ENCODE measurements at regions not wholly inside any gene's neighbourhood (a gene's known extent, or its start where the extent isn't known, plus 50 kb on each side); places are given as distances from the start of the nearest gene placed in this dataset.

- Histone ChIP-seq H3K9ac (ENCODE audit: low read depth, low read length) (no peak overlapping the region), H3K27ac (ENCODE audit: low read length) (no peak overlapping the region), H3K36me3 (ENCODE audit: insufficient read depth, low read depth, low read length) (no peaks in the 10 kb centered on the region), H3K4me3 (ENCODE audit: low read length) (no peak overlapping the region), H3K4me1 (ENCODE audit: insufficient read depth, low read length) (no peaks in the 10 kb centered on the region), H3K9me3 (ENCODE audit: insufficient read depth, low read depth, low read length) (no peaks in the 10 kb centered on the region), H3K27me3 (ENCODE audit: insufficient read depth, low read length) (no peaks in the 10 kb centered on the region)
Observed at GRCh38 chr2:125167152-125167551, 1142.1 kb downstream of the CNTNAP5 start.

GRCh38 chr2:125167820-125168219 is 1142.7 kb downstream of the CNTNAP5 start:
- H3K9ac ChIP-seq (ENCODE audit: low read depth, low read length), result no peak overlapping the region
- H3K27ac ChIP-seq (ENCODE audit: low read length), result no peak overlapping the region
- no peaks in the 10 kb centered on the region for H3K36me3 ChIP-seq (ENCODE audit: insufficient read depth, low read depth, low read length)

GRCh38 chr2:125168442-125168841 is 1143.4 kb downstream of the CNTNAP5 start:
- no peak overlapping the region for H3K9ac ChIP-seq (ENCODE audit: low read depth, low read length)
- no peak overlapping the region for H3K27ac ChIP-seq (ENCODE audit: low read length)
- H3K4me1 ChIP-seq (ENCODE audit: insufficient read depth, low read length), result no peaks in the 10 kb centered on the region
- no peaks in the 10 kb centered on the region for H3K36me3 ChIP-seq (ENCODE audit: insufficient read depth, low read depth, low read length)
- no peaks in the 10 kb centered on the region for H3K9me3 ChIP-seq (ENCODE audit: insufficient read depth, low read depth, low read length)
- H3K27me3 ChIP-seq (ENCODE audit: insufficient read depth, low read length), result no peaks in the 10 kb centered on the region
- H3K4me3 ChIP-seq (ENCODE audit: low read length), result no peak overlapping the region

More at GRCh38 chr2:125167820-125168219, 1142.7 kb downstream of the CNTNAP5 start:
- Histone ChIP-seq H3K9me3 (ENCODE audit: insufficient read depth, low read depth, low read length) (no peaks in the 10 kb centered on the region), H3K4me3 (ENCODE audit: low read length) (no peak overlapping the region), H3K27me3 (ENCODE audit: insufficient read depth, low read length) (no peaks in the 10 kb centered on the region), H3K4me1 (ENCODE audit: insufficient read depth, low read length) (no peaks in the 10 kb centered on the region)

- no peak overlapping the region for H3K4me3 ChIP-seq (ENCODE audit: low read length)
- no peaks in the 10 kb centered on the region for H3K36me3 ChIP-seq (ENCODE audit: insufficient read depth, low read depth, low read length)
- no peak overlapping the region for H3K9ac ChIP-seq (ENCODE audit: low read depth, low read length)
- H3K9me3 ChIP-seq (ENCODE audit: insufficient read depth, low read depth, low read length), result no peaks in the 10 kb centered on the region; the same call in 1 of the 2 replicates
- no peak overlapping the region for H3K27ac ChIP-seq (ENCODE audit: low read length)
- no peaks in the 10 kb centered on the region for H3K4me1 ChIP-seq (ENCODE audit: insufficient read depth, low read length)
- no peaks in the 10 kb centered on the region for H3K27me3 ChIP-seq (ENCODE audit: insufficient read depth, low read length)
Observed at GRCh38 chr2:125169022-125169763, 1144.1 kb downstream of the CNTNAP5 start.

- Histone ChIP-seq H3K4me3 (ENCODE audit: low read length) (no peak overlapping the region), H3K9ac (ENCODE audit: low read depth, low read length) (no peak overlapping the region), H3K36me3 (ENCODE audit: insufficient read depth, low read depth, low read length) (no peaks in the 10 kb centered on the region), H3K27me3 (ENCODE audit: insufficient read depth, low read length) (no peaks in the 10 kb centered on the region), H3K27ac (ENCODE audit: low read length) (no peak overlapping the region), H3K9me3 (ENCODE audit: insufficient read depth, low read depth, low read length) (no peaks in the 10 kb centered on the region; the same call in 1 of the 2 replicates), H3K4me1 (ENCODE audit: insufficient read depth, low read length) (no peaks in the 10 kb centered on the region; the same call in 1 of the 2 replicates)
Observed at GRCh38 chr2:125169764-125170146, 1144.7 kb downstream of the CNTNAP5 start.

GRCh38 chr2:125172181-125172580 is 1147.1 kb downstream of the CNTNAP5 start:
- no peaks in the 10 kb centered on the region; the same call in 1 of the 2 replicates for H3K9me3 ChIP-seq (ENCODE audit: insufficient read depth, low read depth, low read length)
- H3K9ac ChIP-seq (ENCODE audit: low read depth, low read length), result no peak overlapping the region
- no peaks in the 10 kb centered on the region; the same call in 1 of the 2 replicates for H3K4me1 ChIP-seq (ENCODE audit: insufficient read depth, low read length)
- no peaks in the 10 kb centered on the region for H3K27me3 ChIP-seq (ENCODE audit: insufficient read depth, low read length)
- H3K4me3 ChIP-seq (ENCODE audit: low read length), result no peak overlapping the region
- no peak overlapping the region for H3K27ac ChIP-seq (ENCODE audit: low read length)
- H3K36me3 ChIP-seq (ENCODE audit: insufficient read depth, low read depth, low read length), result no peaks in the 10 kb centered on the region

- Histone ChIP-seq H3K4me3 (ENCODE audit: low read length) (no peak overlapping the region), H3K27me3 (ENCODE audit: insufficient read depth, low read length) (no peaks in the 10 kb centered on the region), H3K27ac (ENCODE audit: low read length) (no peak overlapping the region), H3K9ac (ENCODE audit: low read depth, low read length) (no peak overlapping the region), H3K4me1 (ENCODE audit: insufficient read depth, low read length) (peaks cover 2% of the 10 kb centered on the region; the same call in 1 of the 2 replicates), H3K36me3 (ENCODE audit: insufficient read depth, low read depth, low read length) (no peaks in the 10 kb centered on the region), H3K9me3 (ENCODE audit: insufficient read depth, low read depth, low read length) (no peaks in the 10 kb centered on the region; the same call in 1 of the 2 replicates)
Observed at GRCh38 chr2:125175415-125175814, 1150.3 kb downstream of the CNTNAP5 start.

GRCh38 chr2:125185691-125186270 is 1160.7 kb downstream of the CNTNAP5 start:
- H3K9me3 ChIP-seq (ENCODE audit: insufficient read depth, low read depth, low read length), result no peaks in the 10 kb centered on the region
- no peaks in the 10 kb centered on the region for H3K27me3 ChIP-seq (ENCODE audit: insufficient read depth, low read length)
- no peak overlapping the region for H3K4me3 ChIP-seq (ENCODE audit: low read length)
- no peaks in the 10 kb centered on the region for H3K4me1 ChIP-seq (ENCODE audit: insufficient read depth, low read length)
- no peak overlapping the region for H3K27ac ChIP-seq (ENCODE audit: low read length)
- no peaks in the 10 kb centered on the region for H3K36me3 ChIP-seq (ENCODE audit: insufficient read depth, low read depth, low read length)
- H3K9ac ChIP-seq (ENCODE audit: low read depth, low read length), result no peak overlapping the region

GRCh38 chr2:125207431-125207830 is 1182.3 kb downstream of the CNTNAP5 start:
- H3K4me1 ChIP-seq (ENCODE audit: insufficient read depth, low read length), result peaks cover 9% of the 10 kb centered on the region
- H3K9ac ChIP-seq (ENCODE audit: low read depth, low read length), result no peak overlapping the region
- H3K36me3 ChIP-seq (ENCODE audit: insufficient read depth, low read depth, low read length), result no peaks in the 10 kb centered on the region
- no peaks in the 10 kb centered on the region for H3K27me3 ChIP-seq (ENCODE audit: insufficient read depth, low read length)
- no peaks in the 10 kb centered on the region for H3K9me3 ChIP-seq (ENCODE audit: insufficient read depth, low read depth, low read length)
- no peak overlapping the region for H3K27ac ChIP-seq (ENCODE audit: low read length)
- no peak overlapping the region for H3K4me3 ChIP-seq (ENCODE audit: low read length)

- no peak overlapping the region for H3K9ac ChIP-seq (ENCODE audit: low read depth, low read length)
- no peak overlapping the region for H3K4me3 ChIP-seq (ENCODE audit: low read length)
- H3K27me3 ChIP-seq (ENCODE audit: insufficient read depth, low read length), result no peaks in the 10 kb centered on the region
- H3K36me3 ChIP-seq (ENCODE audit: insufficient read depth, low read depth, low read length), result no peaks in the 10 kb centered on the region
- H3K9me3 ChIP-seq (ENCODE audit: insufficient read depth, low read depth, low read length), result no peaks in the 10 kb centered on the region
- no peaks in the 10 kb centered on the region for H3K4me1 ChIP-seq (ENCODE audit: insufficient read depth, low read length)
- no peak overlapping the region for H3K27ac ChIP-seq (ENCODE audit: low read length)
Observed at GRCh38 chr2:125216321-125216720, 1191.2 kb downstream of the CNTNAP5 start.

- H3K4me1 ChIP-seq (ENCODE audit: insufficient read depth, low read length), result no peaks in the 10 kb centered on the region
- no peak overlapping the region for H3K27ac ChIP-seq (ENCODE audit: low read length)
- H3K27me3 ChIP-seq (ENCODE audit: insufficient read depth, low read length), result no peaks in the 10 kb centered on the region
- H3K36me3 ChIP-seq (ENCODE audit: insufficient read depth, low read depth, low read length), result no peaks in the 10 kb centered on the region
- no peak overlapping the region for H3K9ac ChIP-seq (ENCODE audit: low read depth, low read length)
- no peak overlapping the region for H3K4me3 ChIP-seq (ENCODE audit: low read length)
- H3K9me3 ChIP-seq (ENCODE audit: insufficient read depth, low read depth, low read length), result peaks cover 9% of the 10 kb centered on the region; the same call in 1 of the 2 replicates
Observed at GRCh38 chr2:125224188-125224587, 1199.1 kb downstream of the CNTNAP5 start.

- Histone ChIP-seq H3K36me3 (ENCODE audit: insufficient read depth, low read depth, low read length) (no peaks in the 10 kb centered on the region), H3K4me1 (ENCODE audit: insufficient read depth, low read length) (no peaks in the 10 kb centered on the region), H3K4me3 (ENCODE audit: low read length) (no peak overlapping the region), H3K9me3 (ENCODE audit: insufficient read depth, low read depth, low read length) (peaks cover 9% of the 10 kb centered on the region; the same call in 1 of the 2 replicates), H3K27ac (ENCODE audit: low read length) (no peak overlapping the region), H3K27me3 (ENCODE audit: insufficient read depth, low read length) (no peaks in the 10 kb centered on the region), H3K9ac (ENCODE audit: low read depth, low read length) (no peak overlapping the region)
Observed at GRCh38 chr2:125224830-125225229, 1199.7 kb downstream of the CNTNAP5 start.

Measured in iPS-20b (cell line).